ENCODE measurements at regions not wholly inside any gene's neighbourhood (a gene's known extent, or its start where the extent isn't known, plus 50 kb on each side); places are given as distances from the start of the nearest gene placed in this dataset.

- TF ChIP-seq, protein P1, sequence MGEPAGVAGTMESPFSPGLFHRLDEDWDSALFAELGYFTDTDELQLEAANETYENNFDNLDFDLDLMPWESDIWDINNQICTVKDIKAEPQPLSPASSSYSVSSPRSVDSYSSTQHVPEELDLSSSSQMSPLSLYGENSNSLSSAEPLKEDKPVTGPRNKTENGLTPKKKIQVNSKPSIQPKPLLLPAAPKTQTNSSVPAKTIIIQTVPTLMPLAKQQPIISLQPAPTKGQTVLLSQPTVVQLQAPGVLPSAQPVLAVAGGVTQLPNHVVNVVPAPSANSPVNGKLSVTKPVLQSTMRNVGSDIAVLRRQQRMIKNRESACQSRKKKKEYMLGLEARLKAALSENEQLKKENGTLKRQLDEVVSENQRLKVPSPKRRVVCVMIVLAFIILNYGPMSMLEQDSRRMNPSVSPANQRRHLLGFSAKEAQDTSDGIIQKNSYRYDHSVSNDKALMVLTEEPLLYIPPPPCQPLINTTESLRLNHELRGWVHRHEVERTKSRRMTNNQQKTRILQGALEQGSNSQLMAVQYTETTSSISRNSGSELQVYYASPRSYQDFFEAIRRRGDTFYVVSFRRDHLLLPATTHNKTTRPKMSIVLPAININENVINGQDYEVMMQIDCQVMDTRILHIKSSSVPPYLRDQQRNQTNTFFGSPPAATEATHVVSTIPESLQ (CRISPR knock-in tag; IDR thresholded peaks at IDR 0.05) = no peak
- no peak for TF ChIP-seq RORB (CRISPR knock-in tag; IDR thresholded peaks at IDR 0.05)
Observed at GRCh38 chr6:126174697-126175096, 165.2 kb upstream of the CENPW start.

Measured in WTC11 (cell line).